ENCODE measurements at regions not wholly inside any gene's neighbourhood (a gene's known extent, or its start where the extent isn't known, plus 50 kb on each side); places are given as distances from the start of the nearest gene placed in this dataset.

- DNase-seq (ENCODE audit: low read depth) = no peak
Measured at GRCh38 chr5:68352166-68352565, 136.6 kb downstream of the PIK3R1 start.

- DNase-seq (ENCODE audit: low read depth) = no peak
Measured at GRCh38 chr5:68353605-68354004, 138.0 kb downstream of the PIK3R1 start.

- DNase-seq (ENCODE audit: low read depth) = no peak
Measured at GRCh38 chr5:68354315-68354714, 138.8 kb downstream of the PIK3R1 start.

- DNase-seq (ENCODE audit: low read depth) = no peak
Measured at GRCh38 chr5:68356216-68356615, 140.7 kb downstream of the PIK3R1 start.

- DNase-seq (ENCODE audit: low read depth) = no peak
Measured at GRCh38 chr5:68356623-68357022, 141.1 kb downstream of the PIK3R1 start.

GRCh38 chr5:68359699-68360098 lies 144.1 kb downstream of the PIK3R1 start:
- DNase-seq (ENCODE audit: low read depth) = no peak

GRCh38 chr5:68362331-68362730 lies 146.8 kb downstream of the PIK3R1 start:
- DNase-seq (ENCODE audit: low read depth) = no peak

GRCh38 chr5:68365889-68366288 lies 150.3 kb downstream of the PIK3R1 start:
- DNase-seq (ENCODE audit: low read depth) = no peak

- no peak for DNase-seq (ENCODE audit: low read depth)
Measured at GRCh38 chr5:68367287-68367686, 151.7 kb downstream of the PIK3R1 start.

- no peak for DNase-seq (ENCODE audit: low read depth)
Measured at GRCh38 chr5:68367717-68368116, 152.2 kb downstream of the PIK3R1 start.

- no peak for DNase-seq (ENCODE audit: low read depth)
Measured at GRCh38 chr5:68368311-68369022, 152.9 kb downstream of the PIK3R1 start.

- no peak for DNase-seq (ENCODE audit: low read depth)
Measured at GRCh38 chr5:68369023-68369359, 153.4 kb downstream of the PIK3R1 start.

GRCh38 chr5:68369457-68370125 lies 154.0 kb downstream of the PIK3R1 start:
- DNase-seq (ENCODE audit: low read depth) = no peak

- DNase-seq (ENCODE audit: low read depth) = no peak
Measured at GRCh38 chr5:68370196-68370595, 154.6 kb downstream of the PIK3R1 start.

GRCh38 chr5:68371607-68372006 lies 156.1 kb downstream of the PIK3R1 start:
- no peak for DNase-seq (ENCODE audit: low read depth)

GRCh38 chr5:68372161-68372560 lies 156.6 kb downstream of the PIK3R1 start:
- no peak for DNase-seq (ENCODE audit: low read depth)

GRCh38 chr5:68373050-68373449 lies 157.5 kb downstream of the PIK3R1 start:
- DNase-seq (ENCODE audit: low read depth) = no peak

GRCh38 chr5:68374796-68375518 lies 159.4 kb downstream of the PIK3R1 start:
- DNase-seq (ENCODE audit: low read depth) = no peak

- no peak for DNase-seq (ENCODE audit: low read depth)
Measured at GRCh38 chr5:68375540-68375939, 160.0 kb downstream of the PIK3R1 start.

- no peak for DNase-seq (ENCODE audit: low read depth)
Measured at GRCh38 chr5:68376935-68377334, 161.4 kb downstream of the PIK3R1 start.

GRCh38 chr5:68377733-68378132 lies 162.2 kb downstream of the PIK3R1 start:
- DNase-seq (ENCODE audit: low read depth) = no peak

- no peak for DNase-seq (ENCODE audit: low read depth)
Measured at GRCh38 chr5:68378204-68378820, 162.8 kb downstream of the PIK3R1 start.

All from stimulated activated CD8-positive, alpha-beta memory T cell treated with anti-CD3 and anti-CD28 coated beads, Interleukin-12 subunit alpha, Interleukin-12 subunit beta, amount 100 ng/mL, for 4 hours (primary cell).